ENCODE measurements at regions not wholly inside any gene's neighbourhood (a gene's known extent, or its start where the extent isn't known, plus 50 kb on each side); places are given as distances from the start of the nearest gene placed in this dataset.
"Not testable (repeated sequence)": the region's sequence is repeated elsewhere in the genome, so short reads cannot be mapped to it uniquely, and the experiment has no call there.

GRCh38 chr2:182605166-182605565 lies 110.9 kb upstream of the DNAJC10 start:
- Histone ChIP-seq H3K27ac (ENCODE audit: low read length) (no peak overlapping the region), H3K36me3 (ENCODE audit: control insufficient read depth in 1 of 2, insufficient read depth in 2 of 2, low read length in 2 of 2) (no peaks in the 10 kb centered on the region), H3K4me1 (ENCODE audit: control insufficient read depth in 1 of 2, insufficient read depth in 2 of 2, low read length in 2 of 2) (no peaks in the 10 kb centered on the region), H3K9me3 (ENCODE audit: control insufficient read depth in 1 of 2, low read length in 2 of 2) (no peaks in the 10 kb centered on the region), H3K4me3 (ENCODE audit: low read depth in 1 of 2, low read length in 2 of 2) (no peak overlapping the region), H3K27me3 (ENCODE audit: low read depth, low read length) (no peaks in the 10 kb centered on the region)

GRCh38 chr2:182606728-182607681 lies 109.1 kb upstream of the DNAJC10 start:
- no peaks in the 10 kb centered on the region for H3K36me3 ChIP-seq (ENCODE audit: control insufficient read depth in 1 of 2, insufficient read depth in 2 of 2, low read length in 2 of 2)
- no peak overlapping the region for H3K27ac ChIP-seq (ENCODE audit: low read length)
- H3K4me1 ChIP-seq (ENCODE audit: control insufficient read depth in 1 of 2, insufficient read depth in 2 of 2, low read length in 2 of 2): no peaks in the 10 kb centered on the region
- H3K9me3 ChIP-seq (ENCODE audit: control insufficient read depth in 1 of 2, low read length in 2 of 2): no peaks in the 10 kb centered on the region
- H3K4me3 ChIP-seq (ENCODE audit: low read depth in 1 of 2, low read length in 2 of 2): no peak overlapping the region
- H3K27me3 ChIP-seq (ENCODE audit: low read depth, low read length): no peaks in the 10 kb centered on the region

GRCh38 chr2:182608181-182608845 lies 107.7 kb upstream of the DNAJC10 start:
- Histone ChIP-seq H3K4me1 (ENCODE audit: control insufficient read depth in 1 of 2, insufficient read depth in 2 of 2, low read length in 2 of 2) (no peaks in the 10 kb centered on the region), H3K4me3 (ENCODE audit: low read depth in 1 of 2, low read length in 2 of 2) (no peak overlapping the region), H3K27me3 (ENCODE audit: low read depth, low read length) (no peaks in the 10 kb centered on the region), H3K9me3 (ENCODE audit: control insufficient read depth in 1 of 2, low read length in 2 of 2) (no peaks in the 10 kb centered on the region), H3K36me3 (ENCODE audit: control insufficient read depth in 1 of 2, insufficient read depth in 2 of 2, low read length in 2 of 2) (no peaks in the 10 kb centered on the region), H3K27ac (ENCODE audit: low read length) (no peak overlapping the region)

DNA sequence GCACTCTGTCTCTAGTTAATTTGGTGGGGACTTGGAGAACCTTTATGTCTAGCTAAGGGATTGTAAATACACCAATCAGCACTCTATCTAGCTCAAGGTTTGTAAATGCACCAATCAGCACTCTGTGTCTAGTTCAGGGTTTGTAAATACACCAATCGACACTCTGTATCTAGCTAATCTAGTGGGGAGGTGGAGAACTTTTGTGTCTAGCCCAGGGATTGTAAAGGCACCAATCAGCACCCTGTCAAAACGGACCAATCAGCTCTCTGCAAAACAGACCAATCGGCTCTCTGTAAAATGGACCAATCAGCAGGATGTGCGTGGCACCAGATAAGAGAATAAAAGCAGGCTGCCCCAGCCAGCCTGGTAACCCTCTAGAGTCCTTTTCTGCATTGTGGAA lies 107.1 kb upstream of the DNAJC10 start:
- not testable (repeated sequence) for H3K27ac ChIP-seq (ENCODE audit: low read length); H3K36me3 ChIP-seq (ENCODE audit: control insufficient read depth in 1 of 2, insufficient read depth in 2 of 2, low read length in 2 of 2); H3K4me1 ChIP-seq (ENCODE audit: control insufficient read depth in 1 of 2, insufficient read depth in 2 of 2, low read length in 2 of 2); H3K9me3 ChIP-seq (ENCODE audit: control insufficient read depth in 1 of 2, low read length in 2 of 2); H3K4me3 ChIP-seq (ENCODE audit: low read depth in 1 of 2, low read length in 2 of 2); H3K27me3 ChIP-seq (ENCODE audit: low read depth, low read length)

GRCh38 chr2:182610231-182610630 lies 105.8 kb upstream of the DNAJC10 start:
- no peaks in the 10 kb centered on the region for H3K4me1 ChIP-seq (ENCODE audit: control insufficient read depth in 1 of 2, insufficient read depth in 2 of 2, low read length in 2 of 2)
- no peaks in the 10 kb centered on the region for H3K9me3 ChIP-seq (ENCODE audit: control insufficient read depth in 1 of 2, low read length in 2 of 2)

DNA sequence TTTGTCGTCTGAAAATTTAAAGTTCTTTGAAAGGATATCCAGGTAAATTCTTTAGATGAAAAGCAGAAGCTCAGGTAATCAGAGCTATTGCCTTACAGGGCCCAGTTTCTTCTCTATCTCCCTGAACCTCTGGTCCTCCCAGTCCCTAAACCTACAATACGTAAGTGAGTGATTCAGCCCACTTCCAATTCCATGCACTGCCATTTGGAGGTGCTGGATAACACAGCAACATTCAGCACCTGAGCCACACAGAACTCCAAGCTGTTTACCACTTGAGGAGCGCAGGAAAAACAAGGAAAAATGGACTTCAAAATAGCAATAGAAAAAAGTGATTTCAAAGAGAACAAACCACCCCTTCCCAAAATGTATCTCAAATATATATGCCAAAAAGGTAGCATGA lies 105.0 kb upstream of the DNAJC10 start:
- Histone ChIP-seq H3K27ac (ENCODE audit: low read length) (no peak overlapping the region), H3K27me3 (ENCODE audit: low read depth, low read length) (no peaks in the 10 kb centered on the region), H3K4me1 (ENCODE audit: control insufficient read depth in 1 of 2, insufficient read depth in 2 of 2, low read length in 2 of 2) (no peaks in the 10 kb centered on the region), H3K9me3 (ENCODE audit: control insufficient read depth in 1 of 2, low read length in 2 of 2) (no peaks in the 10 kb centered on the region), H3K36me3 (ENCODE audit: control insufficient read depth in 1 of 2, insufficient read depth in 2 of 2, low read length in 2 of 2) (no peaks in the 10 kb centered on the region), H3K4me3 (ENCODE audit: low read depth in 1 of 2, low read length in 2 of 2) (no peak overlapping the region)

More at GRCh38 chr2:182610231-182610630, 105.8 kb upstream of the DNAJC10 start:
- H3K27me3 ChIP-seq (ENCODE audit: low read depth, low read length): no peaks in the 10 kb centered on the region
- no peak overlapping the region for H3K4me3 ChIP-seq (ENCODE audit: low read depth in 1 of 2, low read length in 2 of 2)
- H3K36me3 ChIP-seq (ENCODE audit: control insufficient read depth in 1 of 2, insufficient read depth in 2 of 2, low read length in 2 of 2): no peaks in the 10 kb centered on the region
- no peak overlapping the region for H3K27ac ChIP-seq (ENCODE audit: low read length)

- Histone ChIP-seq H3K27me3 (ENCODE audit: low read depth, low read length) (no peaks in the 10 kb centered on the region), H3K27ac (ENCODE audit: low read length) (no peak overlapping the region), H3K36me3 (ENCODE audit: control insufficient read depth in 1 of 2, insufficient read depth in 2 of 2, low read length in 2 of 2) (no peaks in the 10 kb centered on the region), H3K4me1 (ENCODE audit: control insufficient read depth in 1 of 2, insufficient read depth in 2 of 2, low read length in 2 of 2) (peaks cover 0 to 3% of the 10 kb centered on the region in 2 donors), H3K4me3 (ENCODE audit: low read depth in 1 of 2, low read length in 2 of 2) (no peak overlapping the region), H3K9me3 (ENCODE audit: control insufficient read depth in 1 of 2, low read length in 2 of 2) (no peaks in the 10 kb centered on the region)
Observed at GRCh38 chr2:182615036-182615435, 101.0 kb upstream of the DNAJC10 start.

DNA sequence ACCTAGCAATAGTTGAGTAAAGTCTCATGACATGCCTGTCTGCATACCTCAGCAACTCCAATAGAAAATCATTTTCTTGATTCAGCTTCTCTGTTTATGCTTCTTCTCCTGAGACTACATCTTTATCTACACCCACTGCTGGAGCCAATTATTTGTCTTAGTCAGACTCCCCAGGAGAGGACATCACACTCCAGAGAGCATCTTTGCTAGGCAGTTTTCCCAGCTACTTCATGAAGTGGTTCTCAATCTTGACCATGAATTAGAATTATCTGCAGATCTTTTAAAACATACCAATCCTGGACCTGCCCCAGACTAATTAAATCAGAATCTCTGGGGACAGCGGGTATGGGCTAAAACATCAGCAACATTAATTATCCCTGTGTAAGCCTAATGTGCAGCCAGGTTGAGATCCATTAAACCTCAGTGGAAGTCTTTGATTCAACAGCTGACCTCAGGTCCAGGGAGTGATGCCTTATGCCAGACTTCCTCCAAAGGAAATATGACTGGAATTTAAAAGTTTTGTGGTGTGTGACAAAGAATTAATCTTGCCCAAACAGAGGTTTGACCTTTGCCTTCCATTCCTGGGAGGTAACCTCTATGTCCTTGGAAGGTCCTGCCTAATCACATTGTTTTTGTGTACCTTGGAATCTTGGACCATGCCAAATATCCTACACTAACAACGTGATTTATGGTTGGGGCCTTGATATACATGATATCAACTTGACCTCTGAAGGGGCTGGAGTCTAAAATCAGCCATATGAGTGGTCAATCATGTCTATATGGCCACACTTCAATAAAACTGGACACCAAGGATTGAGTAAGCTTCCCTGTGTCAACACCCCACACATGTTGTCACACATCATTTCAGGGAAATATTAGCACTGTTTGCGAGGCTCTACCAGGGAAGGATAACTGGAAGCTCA lies 99.3 kb upstream of the DNAJC10 start:
- no peak overlapping the region for H3K27ac ChIP-seq (ENCODE audit: low read length)
- peaks cover 0 to 6% of the 10 kb centered on the region in 2 donors for H3K4me1 ChIP-seq (ENCODE audit: control insufficient read depth in 1 of 2, insufficient read depth in 2 of 2, low read length in 2 of 2)
- H3K9me3 ChIP-seq (ENCODE audit: control insufficient read depth in 1 of 2, low read length in 2 of 2): no peaks in the 10 kb centered on the region
- H3K4me3 ChIP-seq (ENCODE audit: low read depth in 1 of 2, low read length in 2 of 2): no peak overlapping the region
- no peaks in the 10 kb centered on the region for H3K36me3 ChIP-seq (ENCODE audit: control insufficient read depth in 1 of 2, insufficient read depth in 2 of 2, low read length in 2 of 2)
- H3K27me3 ChIP-seq (ENCODE audit: low read depth, low read length): no peaks in the 10 kb centered on the region

- Histone ChIP-seq H3K36me3 (ENCODE audit: control insufficient read depth in 1 of 2, insufficient read depth in 2 of 2, low read length in 2 of 2) (no peaks in the 10 kb centered on the region), H3K27me3 (ENCODE audit: low read depth, low read length) (no peaks in the 10 kb centered on the region), H3K4me3 (ENCODE audit: low read depth in 1 of 2, low read length in 2 of 2) (no peak overlapping the region), H3K4me1 (ENCODE audit: control insufficient read depth in 1 of 2, insufficient read depth in 2 of 2, low read length in 2 of 2) (peaks cover 0 to 22% of the 10 kb centered on the region in 2 donors), H3K9me3 (ENCODE audit: control insufficient read depth in 1 of 2, low read length in 2 of 2) (no peaks in the 10 kb centered on the region), H3K27ac (ENCODE audit: low read length) (no peak overlapping the region)
Observed at GRCh38 chr2:182618672-182619079, 97.4 kb upstream of the DNAJC10 start.

- no peaks in the 10 kb centered on the region for H3K36me3 ChIP-seq (ENCODE audit: control insufficient read depth in 1 of 2, insufficient read depth in 2 of 2, low read length in 2 of 2)
- no peaks in the 10 kb centered on the region for H3K27me3 ChIP-seq (ENCODE audit: low read depth, low read length)
- H3K27ac ChIP-seq (ENCODE audit: low read length): no peak overlapping the region
- peaks cover 0 to 22% of the 10 kb centered on the region in 2 donors for H3K4me1 ChIP-seq (ENCODE audit: control insufficient read depth in 1 of 2, insufficient read depth in 2 of 2, low read length in 2 of 2)
- H3K4me3 ChIP-seq (ENCODE audit: low read depth in 1 of 2, low read length in 2 of 2): no peak overlapping the region
- H3K9me3 ChIP-seq (ENCODE audit: control insufficient read depth in 1 of 2, low read length in 2 of 2): no peaks in the 10 kb centered on the region
Observed at GRCh38 chr2:182619276-182619675, 96.8 kb upstream of the DNAJC10 start.

GRCh38 chr2:182621191-182621590 lies 94.9 kb upstream of the DNAJC10 start:
- peaks cover 0 to 22% of the 10 kb centered on the region in 2 donors for H3K4me1 ChIP-seq (ENCODE audit: control insufficient read depth in 1 of 2, insufficient read depth in 2 of 2, low read length in 2 of 2)
- no peak overlapping the region for H3K4me3 ChIP-seq (ENCODE audit: low read depth in 1 of 2, low read length in 2 of 2)
- H3K27ac ChIP-seq (ENCODE audit: low read length): no peak overlapping the region
- no peaks in the 10 kb centered on the region for H3K36me3 ChIP-seq (ENCODE audit: control insufficient read depth in 1 of 2, insufficient read depth in 2 of 2, low read length in 2 of 2)
- H3K9me3 ChIP-seq (ENCODE audit: control insufficient read depth in 1 of 2, low read length in 2 of 2): no peaks in the 10 kb centered on the region
- no peaks in the 10 kb centered on the region for H3K27me3 ChIP-seq (ENCODE audit: low read depth, low read length)
